ENCODE measurements at regions not wholly inside any gene's neighbourhood (a gene's known extent, or its start where the extent isn't known, plus 50 kb on each side); places are given as distances from the start of the nearest gene placed in this dataset.

GRCh38 chr6:109893606-109894005 lies 84.5 kb upstream of the GPR6 start:
- TF ChIP-seq CTCF (IDR thresholded peaks at IDR 0.05) (no peak), POLR2AphosphoS5 (IDR thresholded peaks at IDR 0.05; ENCODE audit: low read depth, low read length) (no peak), TCF7L2 (IDR thresholded peaks at IDR 0.05; ENCODE audit: low read depth, low read length) (no peak), REST (IDR thresholded peaks at IDR 0.05; ENCODE audit: insufficient read depth in 1 of 2, low read depth in 2 of 2, low read length in 1 of 2) (no peak), SIN3A (IDR thresholded peaks at IDR 0.05; ENCODE audit: borderline replicate concordance, insufficient read depth, low read depth, low read length) (no peak)
- BruUV-seq (replicated peaks) = no TSS peak
- H3K27ac ChIP-seq (ENCODE audit: low read length) = no peak overlapping the region
- H3K4me1 ChIP-seq (ENCODE audit: control insufficient read depth, insufficient read depth, low read length) = no peaks in the 10 kb centered on the region
- no peaks in the 10 kb centered on the region for H3K9me3 ChIP-seq (ENCODE audit: control insufficient read depth, insufficient read depth, low read depth, low read length)
- POLR2A ChIA-PET = no interaction called here
- no peak for ATAC-seq
- intact Hi-C loops (cut with micrococcal nuclease; ENCODE audit: unreplicated experiment) (no loop called here), in situ Hi-C loops (cut with HindIII; ENCODE audit: low pct_unique_long_range_greater_than_20kb, low sequenced_read_pairs) (no loop called here)
- no peak for DNase-seq (ENCODE audit: low read depth, low spot score)
- no peaks in the 10 kb centered on the region for H3K36me3 ChIP-seq (ENCODE audit: control insufficient read depth, insufficient read depth, low read length)
- no peak overlapping the region for H3K4me3 ChIP-seq (ENCODE audit: low read depth in 2 of 2, low read length in 2 of 2)
- CTCF ChIA-PET = interaction anchor here (1.5 kb wide), 1 partner anchor 146 kb away, joined by 6 read pairs; no protein-coding TSS in a partner anchor
- H3K27me3 ChIP-seq (ENCODE audit: control insufficient read depth, insufficient read depth, low read length) = peaks cover 8% of the 10 kb centered on the region

GRCh38 chr6:109894181-109894580 lies 83.9 kb upstream of the GPR6 start:
- H3K36me3 ChIP-seq (ENCODE audit: control insufficient read depth, insufficient read depth, low read length) = no peaks in the 10 kb centered on the region
- no peaks in the 10 kb centered on the region for H3K4me1 ChIP-seq (ENCODE audit: control insufficient read depth, insufficient read depth, low read length)
- CTCF ChIA-PET = no interaction called here
- peaks cover 8% of the 10 kb centered on the region for H3K27me3 ChIP-seq (ENCODE audit: control insufficient read depth, insufficient read depth, low read length)
- intact Hi-C loops (cut with micrococcal nuclease; ENCODE audit: unreplicated experiment) (no loop called here), in situ Hi-C loops (cut with HindIII; ENCODE audit: low pct_unique_long_range_greater_than_20kb, low sequenced_read_pairs) (no loop called here)
- no peak overlapping the region for H3K27ac ChIP-seq (ENCODE audit: low read length)
- no peak overlapping the region for H3K4me3 ChIP-seq (ENCODE audit: low read depth in 2 of 2, low read length in 2 of 2)
- POLR2A ChIA-PET = no interaction called here
- no peak for TF ChIP-seq SIN3A (IDR thresholded peaks at IDR 0.05; ENCODE audit: borderline replicate concordance, insufficient read depth, low read depth, low read length)
- no peak for TF ChIP-seq TCF7L2 (IDR thresholded peaks at IDR 0.05; ENCODE audit: low read depth, low read length)
- TF ChIP-seq POLR2AphosphoS5 (IDR thresholded peaks at IDR 0.05; ENCODE audit: low read depth, low read length) = no peak
- TF ChIP-seq REST (IDR thresholded peaks at IDR 0.05; ENCODE audit: insufficient read depth in 1 of 2, low read depth in 2 of 2, low read length in 1 of 2) = no peak
- no peak for TF ChIP-seq CTCF (IDR thresholded peaks at IDR 0.05)
- BruUV-seq (replicated peaks) = no TSS peak
- ATAC-seq (no peak), DNase-seq (ENCODE audit: low read depth, low spot score) (no peak)
- H3K9me3 ChIP-seq (ENCODE audit: control insufficient read depth, insufficient read depth, low read depth, low read length) = no peaks in the 10 kb centered on the region
